Tibial artery (tissue), 4 donors: ENCODE measurements at regions not wholly inside any gene's neighbourhood (a gene's known extent, or its start where the extent isn't known, plus 50 kb on each side); places are given as distances from the start of the nearest gene placed in this dataset.

Experiments
- DNase-seq, 2 donors: peaks; one replicate each; pipeline ENCODE4 v3.0.0-alpha.2; 2019
- H3K27ac ChIP-seq, 2 donors: fragments of 200-600 bp; sonication (generic) in 1 of 2; 1 replicate in 1 of 2; 2 replicates in 1 of 2; pipeline ENCODE4 v1.5.1; 2018 to 2019; ENCODE audit warnings: mild to moderate bottlenecking in 1 of 2
- H3K27me3 ChIP-seq, 2 donors: fragments of 200-600 bp; sonication (generic) in 1 of 2; one replicate each; pipeline versions ENCODE4 v1.5.1 to v1.6.0; 2016 to 2019
- H3K36me3 ChIP-seq, 3 donors: fragments of 200-600 bp; sonication (generic) in 2 of 3; one replicate each; pipeline ENCODE4 v1.5.1; 2016 to 2019; ENCODE audit warnings: mild to moderate bottlenecking in 2 of 3
- H3K4me1 ChIP-seq, 4 donors: fragments of 200-600 bp; sonication (generic) in 2 of 4; 1 replicate in 3 of 4; 2 replicates in 1 of 4; pipeline ENCODE4 v1.5.1; 2016 to 2019
- H3K4me3 ChIP-seq, 2 donors: fragments of 200-600 bp; sonication (generic) in 1 of 2; 1 replicate in 1 of 2; 2 replicates in 1 of 2; pipeline ENCODE4 v1.5.1; 2018 to 2019; ENCODE audit warnings: mild to moderate bottlenecking in 2 of 2
- H3K9me3 ChIP-seq, 3 donors: fragments of 200-600 bp; sonication (generic) in 1 of 3; one replicate each; pipeline ENCODE4 v1.5.1; 2016 to 2019
- CTCF ChIP-seq, 2 experiments: fragments of 200-600 bp in 1 of 2; fragments of 450-650 bp in 1 of 2; IDR thresholded peaks; one replicate each; pipeline ENCODE4 v1.5.1; 2017 to 2019; ENCODE audit warnings: antibody characterized with exemption in 2 of 2, mild to moderate bottlenecking in 1 of 2, moderate library complexity in 1 of 2
- intact Hi-C: fragments of 100-400 bp; cut with DNase I; formaldehyde crosslinking; loops from one replicate; pipeline ENCODE4 v1.15.0; 2023; ENCODE audit warnings: low total_unique reads

- Histone ChIP-seq H3K36me3 (no peaks in the 10 kb centered on the region), H3K4me1 (no peaks in the 10 kb centered on the region), H3K4me3 (no peak overlapping the region), H3K27ac (no peak overlapping the region), H3K9me3 (no peaks in the 10 kb centered on the region), H3K27me3 (no peaks in the 10 kb centered on the region)
- DNase-seq, result no peak
- TF ChIP-seq CTCF (IDR thresholded peaks at IDR 0.05), result no peak
- intact Hi-C loops, result no loop called here
These were observed 464.0 kb downstream of the INHBA start for GRCh38 chr7:41238851-41239331.

- H3K36me3 ChIP-seq, result no peaks in the 10 kb centered on the region
- no peaks in the 10 kb centered on the region for H3K27me3 ChIP-seq
- H3K27ac ChIP-seq, result no peak overlapping the region
- no peak overlapping the region for H3K4me3 ChIP-seq
- no peaks in the 10 kb centered on the region for H3K4me1 ChIP-seq
- intact Hi-C loops, result no loop called here
- DNase-seq, result no peak
- TF ChIP-seq CTCF (IDR thresholded peaks at IDR 0.05), result no peak
- no peaks in the 10 kb centered on the region for H3K9me3 ChIP-seq
These were observed 464.9 kb downstream of the INHBA start for GRCh38 chr7:41237956-41238355.

- H3K36me3 ChIP-seq, result no peaks in the 10 kb centered on the region
- no peaks in the 10 kb centered on the region for H3K4me1 ChIP-seq
- DNase-seq, result no peak
- H3K27ac ChIP-seq, result no peak overlapping the region
- intact Hi-C loops, result no loop called here
- no peak overlapping the region for H3K4me3 ChIP-seq
- TF ChIP-seq CTCF (IDR thresholded peaks at IDR 0.05), result no peak
- H3K27me3 ChIP-seq, result no peaks in the 10 kb centered on the region
- H3K9me3 ChIP-seq, result peaks cover 0 to 9% (median 0%) of the 10 kb centered on the region in 3 donors
These were observed 470.8 kb downstream of the INHBA start for GRCh38 chr7:41232086-41232485.

GRCh38 chr7:41224063-41224763 lies 478.7 kb downstream of the INHBA start:
- no peak for DNase-seq
- no peaks in the 10 kb centered on the region for H3K27me3 ChIP-seq
- H3K36me3 ChIP-seq, result no peaks in the 10 kb centered on the region
- H3K9me3 ChIP-seq, result no peaks in the 10 kb centered on the region
- no peak for TF ChIP-seq CTCF (IDR thresholded peaks at IDR 0.05)
- H3K4me1 ChIP-seq, result no peaks in the 10 kb centered on the region
- H3K27ac ChIP-seq, result no peak overlapping the region
- no peak overlapping the region for H3K4me3 ChIP-seq
- intact Hi-C loops, result no loop called here

GRCh38 chr7:41222746-41223145 lies 480.1 kb downstream of the INHBA start:
- Histone ChIP-seq H3K27me3 (no peaks in the 10 kb centered on the region), H3K27ac (no peak overlapping the region), H3K36me3 (no peaks in the 10 kb centered on the region), H3K4me1 (no peaks in the 10 kb centered on the region), H3K4me3 (no peak overlapping the region), H3K9me3 (no peaks in the 10 kb centered on the region)
- DNase-seq, result no peak
- TF ChIP-seq CTCF (IDR thresholded peaks at IDR 0.05), result no peak
- intact Hi-C loops, result no loop called here
